Fibroblast of upper back skin (primary cell): ENCODE measurements at regions not wholly inside any gene's neighbourhood (a gene's known extent, or its start where the extent isn't known, plus 50 kb on each side); places are given as distances from the start of the nearest gene placed in this dataset.

ENCODE experiments used
- DNase-seq: peaks from one replicate; pipeline ENCODE4 v3.0.0-alpha.2; 2013

- peak; percentile 29 for DNase-seq
Observed at GRCh38 chr9:119453980-119454379, 84.7 kb upstream of the BRINP1 start.

- peak; percentile 65 for DNase-seq
Observed at GRCh38 chr9:119453490-119453911, 84.3 kb upstream of the BRINP1 start.

DNA sequence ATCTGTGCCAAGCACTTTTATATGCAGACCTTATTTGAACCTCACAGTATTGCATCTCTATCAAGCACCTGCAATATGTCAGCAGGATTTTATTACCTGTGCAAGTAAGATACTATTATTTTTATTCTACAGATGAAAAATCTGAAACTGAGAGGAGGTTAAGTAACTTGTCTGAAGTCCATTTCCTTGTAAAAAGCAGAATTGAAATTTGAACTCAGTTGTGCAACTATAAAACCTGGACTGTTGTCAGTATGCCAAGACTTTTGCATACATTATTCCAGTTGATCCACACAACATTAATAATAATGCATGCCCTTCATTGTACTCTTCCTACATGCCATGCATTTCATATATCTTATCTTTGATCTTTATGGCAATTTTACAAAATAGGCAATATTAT is 82.2 kb upstream of the BRINP1 start:
- DNase-seq: no peak

DNA sequence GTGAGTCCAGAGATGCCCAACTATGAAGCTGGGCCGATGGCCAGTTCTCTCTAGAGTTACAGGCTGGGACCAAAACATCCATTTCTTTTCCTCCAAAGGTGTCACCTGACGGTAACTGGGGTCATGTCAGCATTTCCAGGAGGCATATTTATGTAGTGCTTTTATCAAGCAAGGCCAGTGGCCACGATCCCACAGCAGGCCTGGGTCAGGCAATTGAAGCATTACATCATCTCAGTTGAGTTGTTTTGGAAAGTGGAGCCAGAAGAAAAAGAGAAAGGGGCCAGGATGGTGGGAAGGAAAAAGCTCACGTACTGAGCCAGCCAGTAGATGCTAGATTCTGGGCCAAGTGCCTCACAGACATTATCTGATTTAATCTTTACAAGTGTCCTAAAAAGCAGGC is 73.9 kb upstream of the BRINP1 start:
- no peak for DNase-seq

DNA sequence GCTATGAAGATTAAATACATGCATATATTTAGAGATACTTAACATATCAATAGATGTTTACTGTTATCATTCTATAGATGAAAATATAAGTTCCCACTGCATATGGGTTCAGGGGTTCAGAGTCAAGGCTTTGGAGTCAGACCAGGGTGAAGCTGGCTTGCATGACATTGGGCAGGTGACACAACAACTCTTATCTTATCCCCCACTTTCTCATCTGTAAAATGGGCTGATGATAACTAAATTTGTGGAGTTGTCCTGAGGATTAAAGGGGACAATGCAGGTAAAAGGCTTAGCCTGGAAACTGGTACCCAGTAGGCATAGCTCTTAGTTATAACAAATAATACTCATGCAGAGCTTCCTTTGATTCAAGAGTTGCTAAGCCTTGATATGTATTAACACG is 72.6 kb upstream of the BRINP1 start:
- no peak for DNase-seq

DNA sequence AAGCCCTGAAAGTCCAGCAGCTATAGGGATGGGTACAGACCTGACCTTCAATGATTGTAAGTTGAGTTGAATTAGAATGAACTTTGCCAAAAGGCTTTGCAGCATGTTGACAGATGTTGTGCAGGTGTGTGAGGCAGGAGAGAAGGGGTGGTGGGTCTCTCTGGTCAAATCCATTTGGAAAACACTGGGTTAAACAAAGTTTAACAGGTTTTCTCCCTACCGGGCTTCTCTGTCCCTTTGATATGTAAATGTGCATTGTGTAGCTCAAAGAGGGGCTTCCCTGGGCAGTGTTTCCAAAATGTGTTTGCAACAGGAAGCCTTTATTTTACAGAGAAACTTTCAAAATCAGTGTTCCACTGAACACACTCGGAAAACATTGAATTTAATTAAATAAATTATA is 72.1 kb upstream of the BRINP1 start:
- DNase-seq: no peak

GRCh38 chr9:119436261-119436660 is 67.0 kb upstream of the BRINP1 start:
- no peak for DNase-seq

GRCh38 chr9:119435076-119435475 is 65.8 kb upstream of the BRINP1 start:
- no peak for DNase-seq

DNA sequence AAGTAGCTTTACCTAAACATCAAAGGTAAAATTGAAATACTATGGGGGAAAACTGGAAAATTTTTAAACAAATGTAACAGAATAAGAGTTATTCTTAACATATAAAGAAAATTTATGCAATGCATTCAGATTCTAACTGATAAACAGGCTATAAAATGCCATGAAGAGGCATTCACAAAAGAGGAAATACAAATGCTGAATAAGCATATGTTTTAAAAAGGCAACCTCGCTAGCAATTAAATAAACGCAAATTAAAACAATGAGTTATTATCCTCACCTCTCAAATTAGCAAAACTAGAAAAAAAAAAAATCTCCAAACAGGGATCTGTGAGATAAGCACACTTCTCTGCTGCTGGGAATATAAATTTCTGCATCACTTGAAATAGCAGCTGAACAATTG is 63.2 kb upstream of the BRINP1 start:
- DNase-seq: no peak

DNA sequence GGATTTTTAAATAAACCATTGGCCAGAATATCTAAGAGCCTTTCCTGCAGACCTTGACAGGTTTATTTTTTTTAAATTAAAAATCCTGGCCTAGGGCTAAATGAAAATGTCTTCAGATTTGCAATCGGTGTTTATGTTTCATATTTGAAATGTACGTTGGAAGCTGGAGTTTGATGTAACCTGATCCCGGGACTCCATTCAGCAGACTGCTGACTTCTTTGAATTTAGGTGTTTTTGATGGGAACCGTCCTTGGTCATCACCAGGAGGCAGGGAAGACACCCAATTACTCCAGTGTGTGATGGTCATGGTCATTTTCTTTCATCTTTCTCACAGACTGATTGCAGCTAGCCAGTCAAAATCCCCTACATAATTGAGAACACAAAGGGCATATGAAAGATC is 60.1 kb upstream of the BRINP1 start:
- no peak for DNase-seq

DNA sequence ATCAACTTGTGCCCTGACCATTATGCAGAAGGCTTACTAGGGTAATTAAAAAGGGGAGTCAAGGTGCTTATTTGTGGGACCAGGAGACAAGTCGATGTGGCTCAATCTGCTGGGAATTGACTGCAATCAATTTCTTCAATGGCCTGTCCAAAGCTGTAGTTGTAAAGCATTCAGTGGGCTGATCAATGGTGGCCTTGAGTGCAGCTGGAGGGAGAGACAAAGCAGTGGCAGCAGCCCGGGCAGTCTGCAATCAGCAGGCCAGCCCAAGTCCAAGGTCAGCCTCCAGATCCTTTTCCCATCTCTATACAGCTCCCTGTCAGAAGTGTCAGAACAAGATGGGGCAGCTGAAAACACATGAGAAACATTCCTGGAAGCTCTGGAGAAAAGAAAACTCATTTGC is 51.0 kb upstream of the BRINP1 start:
- DNase-seq: no peak
